Adrenal gland (tissue), 9 donors: ENCODE measurements at regions not wholly inside any gene's neighbourhood (a gene's known extent, or its start where the extent isn't known, plus 50 kb on each side); places are given as distances from the start of the nearest gene placed in this dataset.

Experiments
- DNase-seq, 7 donors: peaks; one replicate each; pipeline ENCODE4 v3.0.0-alpha.2; 2019 to 2020
- H3K27ac ChIP-seq, 5 donors: fragments of 200-600 bp; sonication (generic) in 4 of 5; 1 replicate in 3 of 5; 2 replicates in 2 of 5; pipeline versions ENCODE4 v1.5.1 to v1.8.0; 2016 to 2020; ENCODE audit warnings: mild to moderate bottlenecking in 1 of 5
- H3K27me3 ChIP-seq: fragments of 200-600 bp; 2 replicates; pipeline ENCODE4 v1.8.0; 2021
- H3K36me3 ChIP-seq, 2 donors: fragments of 200-600 bp; replicated peaks in 1 of 2; 1 replicate in 1 of 2; 2 replicates in 1 of 2; pipeline versions ENCODE4 v1.5.1 to v1.8.0; 2018 to 2022
- H3K4me1 ChIP-seq, 2 donors: fragments of 200-600 bp; replicated peaks in 1 of 2; 1 replicate in 1 of 2; 2 replicates in 1 of 2; pipeline versions ENCODE4 v1.5.1 to v1.8.0; 2018 to 2021
- H3K4me3 ChIP-seq, 4 donors: fragments of 200-600 bp; sonication (generic) in 3 of 4; one replicate each; pipeline ENCODE4 v1.5.1; 2016 to 2018
- H3K9me3 ChIP-seq, 3 donors: fragments of 200-600 bp; sonication (generic) in 1 of 3; replicated peaks in 1 of 3; 1 replicate in 2 of 3; 2 replicates in 1 of 3; pipeline versions ENCODE4 v1.5.1 to v1.8.0; 2016 to 2021
- CTCF ChIP-seq, 6 experiments: fragments of 450-650 bp in 4 of 6; fragments of 200-600 bp in 2 of 6; sonication (generic) in 1 of 6; IDR thresholded peaks; 1 replicate in 5 of 6; 2 replicates in 1 of 6; pipeline versions ENCODE4 v1.5.1 to v1.8.0; 2016 to 2021; ENCODE audit warnings: antibody characterized with exemption in 6 of 6, mild to moderate bottlenecking in 2 of 6, moderate library complexity in 1 of 6
- POLR2A ChIP-seq, 2 donors: fragments of 450-650 bp; IDR thresholded peaks; one replicate each; pipeline ENCODE4 v1.6.1; 2017; ENCODE audit warnings: antibody characterized with exemption in 2 of 2, mild to moderate bottlenecking in 2 of 2, moderate library complexity in 1 of 2
- WGBS, 4 donors: extraction: QIAGEN DNeasy Blood & Tissue Kit in 2 of 4; methylation state at CpG; one replicate each; pipeline versions ENCODE4 v1.1.5 to v1.1.7; 2013 to 2017; 5-methylcytosine and 5-hydroxymethylcytosine counted together
- intact Hi-C, 2 donors: fragments of 100-400 bp; cut with DNase I; formaldehyde crosslinking; loops; one replicate each; pipeline versions ENCODE4 v1.14.1 to v1.15.0; 2022 to 2023
- donor health status: healthy with polysubstance abuse.
- donor health status: Bipolar disorder and iron deficiency.
- donor health status: DM: yes; HTN: yes; CAD: no.
- donor health status: DM: no; HTN: no; CAD: no.
- donor health status: DM: no; HTN: no; CAD: no.

GRCh38 chr4:160127211-160127610, 1024.3 kb downstream of the RAPGEF2 start:
- TF ChIP-seq POLR2A (IDR thresholded peaks at IDR 0.05) (no peak), CTCF (IDR thresholded peaks at IDR 0.05) (no peak)

DNA sequence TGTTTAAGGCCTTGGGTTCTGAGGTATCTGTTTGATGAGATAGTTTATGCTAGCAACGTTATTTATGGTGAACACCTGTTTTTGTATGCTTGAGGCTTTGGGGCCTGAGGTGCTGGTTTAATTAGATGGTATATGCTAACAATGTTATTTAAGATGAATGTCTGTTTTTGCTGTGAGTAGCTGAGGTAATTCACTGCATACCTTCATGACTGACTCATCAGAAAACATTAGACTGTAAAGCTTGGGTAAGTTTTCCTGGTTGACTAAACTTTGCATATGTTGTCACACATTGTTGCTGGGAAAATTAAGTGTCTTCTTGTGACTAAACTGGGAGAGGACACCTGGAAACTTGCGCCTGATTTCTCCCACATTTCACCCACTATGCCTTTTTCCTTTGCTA, 1026.6 kb downstream of the RAPGEF2 start:
- Histone ChIP-seq H3K4me3 (no peak overlapping the region), H3K27me3 (no peaks in the 10 kb centered on the region), H3K4me1 (no peaks in the 10 kb centered on the region), H3K36me3 (no peaks in the 10 kb centered on the region), H3K27ac (no peak overlapping the region), H3K9me3 (no peaks in the 10 kb centered on the region)
- DNase-seq: no peak
- WGBS, 4 donors: 53 to 75% (median 63%) methylated on average over 2 of the region's 2 CpGs
- no peak for TF ChIP-seq POLR2A (IDR thresholded peaks at IDR 0.05)
- TF ChIP-seq CTCF (IDR thresholded peaks at IDR 0.05): no peak
- intact Hi-C loops: no loop called here

More at GRCh38 chr4:160127211-160127610, 1024.3 kb downstream of the RAPGEF2 start:
- Histone ChIP-seq H3K4me3 (no peak overlapping the region), H3K9me3 (no peaks in the 10 kb centered on the region), H3K27ac (no peak overlapping the region), H3K27me3 (no peaks in the 10 kb centered on the region), H3K4me1 (no peaks in the 10 kb centered on the region), H3K36me3 (no peaks in the 10 kb centered on the region)
- DNase-seq: no peak
- intact Hi-C loops: no loop called here

DNA sequence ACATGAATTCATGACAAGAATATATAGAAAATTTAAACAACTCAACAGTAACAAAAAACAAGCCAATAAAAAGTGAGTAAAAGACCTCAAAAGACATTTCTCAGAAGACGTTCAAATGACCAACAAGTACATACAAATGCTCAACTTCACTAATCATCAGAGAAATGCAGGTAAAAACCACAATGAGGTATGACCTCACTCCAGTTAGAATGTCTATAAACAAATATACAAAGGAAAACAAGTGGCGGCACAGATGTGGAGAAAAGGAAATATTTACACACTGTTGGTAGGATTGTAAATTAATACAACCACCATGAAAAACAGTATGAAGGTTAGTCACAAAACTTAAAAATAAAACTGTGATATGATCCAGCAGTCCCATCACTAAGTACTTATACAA, 1033.1 kb downstream of the RAPGEF2 start:
- intact Hi-C loops: no loop called here
- Histone ChIP-seq H3K9me3 (no peaks in the 10 kb centered on the region), H3K4me1 (no peaks in the 10 kb centered on the region), H3K36me3 (no peaks in the 10 kb centered on the region), H3K27me3 (no peaks in the 10 kb centered on the region), H3K27ac (no peak overlapping the region), H3K4me3 (no peak overlapping the region)
- TF ChIP-seq CTCF (IDR thresholded peaks at IDR 0.05) (no peak), POLR2A (IDR thresholded peaks at IDR 0.05) (no peak)
- WGBS, 4 donors: 60 to 80% (median 69%) methylated on average over 2 of the region's 2 CpGs
- no peak for DNase-seq

- H3K4me3 ChIP-seq: no peak overlapping the region
- H3K4me1 ChIP-seq: no peaks in the 10 kb centered on the region
- H3K27ac ChIP-seq: no peak overlapping the region
- no peaks in the 10 kb centered on the region for H3K36me3 ChIP-seq
- TF ChIP-seq CTCF (IDR thresholded peaks at IDR 0.05) (no peak), POLR2A (IDR thresholded peaks at IDR 0.05) (no peak)
- no peak for DNase-seq
- no peaks in the 10 kb centered on the region for H3K27me3 ChIP-seq
- intact Hi-C loops: no loop called here
- H3K9me3 ChIP-seq: no peaks in the 10 kb centered on the region
These were observed 1038.3 kb downstream of the RAPGEF2 start for GRCh38 chr4:160141206-160141605.
